NCI-H2029 (cell line): ENCODE measurements at regions not wholly inside any gene's neighbourhood (a gene's known extent, or its start where the extent isn't known, plus 50 kb on each side); places are given as distances from the start of the nearest gene placed in this dataset.
"Not testable (repeated sequence)": the region's sequence is repeated elsewhere in the genome, so short reads cannot be mapped to it uniquely, and the experiment has no call there.

ENCODE experiments used
- DNase-seq: peaks from one replicate; lab custom pipeline; 2025; lab: John Stamatoyannopoulos, UW

- DNase-seq = peak; percentile 58
Observed at GRCh38 chr3:194867270-194867983, 181.7 kb downstream of the FAM43A start.

- no peak for DNase-seq
Observed at GRCh38 chr3:194868831-194869230, 183.1 kb downstream of the FAM43A start.

GRCh38 chr3:194869482-194870169 is 183.9 kb downstream of the FAM43A start:
- DNase-seq = no peak

- no peak for DNase-seq
Observed at GRCh38 chr3:194870394-194871110, 184.9 kb downstream of the FAM43A start.

- DNase-seq = no peak
Observed at GRCh38 chr3:194871143-194871863, 185.6 kb downstream of the FAM43A start.

- no peak for DNase-seq
Observed at GRCh38 chr3:194871864-194872668, 186.4 kb downstream of the FAM43A start.

GRCh38 chr3:194872669-194872977 is 186.9 kb downstream of the FAM43A start:
- DNase-seq = no peak

GRCh38 chr3:194873474-194873873 is 187.8 kb downstream of the FAM43A start:
- not testable (repeated sequence) for DNase-seq

GRCh38 chr3:194874206-194874605 is 188.5 kb downstream of the FAM43A start:
- no peak for DNase-seq

- no peak for DNase-seq
Observed at GRCh38 chr3:194874783-194875182, 189.1 kb downstream of the FAM43A start.

GRCh38 chr3:194875581-194876402 is 190.1 kb downstream of the FAM43A start:
- no peak for DNase-seq

GRCh38 chr3:194876403-194877095 is 190.9 kb downstream of the FAM43A start:
- DNase-seq = no peak

GRCh38 chr3:194877291-194878119 is 191.8 kb downstream of the FAM43A start:
- no peak for DNase-seq

- no peak for DNase-seq
Observed at GRCh38 chr3:194879126-194879877, 193.6 kb downstream of the FAM43A start.

GRCh38 chr3:194879991-194880939 is 194.6 kb downstream of the FAM43A start:
- peak; percentile 37 for DNase-seq

GRCh38 chr3:194880940-194881925 is 195.6 kb downstream of the FAM43A start:
- peak; percentile 59 for DNase-seq
